ENCODE measurements at regions not wholly inside any gene's neighbourhood (a gene's known extent, or its start where the extent isn't known, plus 50 kb on each side); places are given as distances from the start of the nearest gene placed in this dataset.

DNA sequence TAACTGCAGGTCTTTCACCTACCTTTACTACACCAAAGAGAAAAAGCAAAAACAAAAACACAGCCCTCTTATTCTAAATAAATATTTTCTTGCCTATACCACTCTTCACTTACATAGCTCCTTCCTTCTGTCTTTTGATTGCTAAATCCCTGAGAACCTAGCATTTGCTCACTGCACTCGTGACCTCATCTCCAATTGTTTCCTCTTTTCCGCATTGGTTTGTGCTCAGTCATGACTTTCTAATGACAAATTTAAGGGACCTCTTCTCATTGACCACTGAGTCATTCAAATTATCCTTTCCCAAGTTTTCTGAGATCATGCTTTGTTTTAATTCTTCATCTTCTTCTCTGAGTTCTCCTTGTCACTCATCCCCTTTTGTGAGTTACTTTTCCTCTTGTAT lies 1697.1 kb downstream of the STIM2 start:
- TF ChIP-seq, protein P1, sequence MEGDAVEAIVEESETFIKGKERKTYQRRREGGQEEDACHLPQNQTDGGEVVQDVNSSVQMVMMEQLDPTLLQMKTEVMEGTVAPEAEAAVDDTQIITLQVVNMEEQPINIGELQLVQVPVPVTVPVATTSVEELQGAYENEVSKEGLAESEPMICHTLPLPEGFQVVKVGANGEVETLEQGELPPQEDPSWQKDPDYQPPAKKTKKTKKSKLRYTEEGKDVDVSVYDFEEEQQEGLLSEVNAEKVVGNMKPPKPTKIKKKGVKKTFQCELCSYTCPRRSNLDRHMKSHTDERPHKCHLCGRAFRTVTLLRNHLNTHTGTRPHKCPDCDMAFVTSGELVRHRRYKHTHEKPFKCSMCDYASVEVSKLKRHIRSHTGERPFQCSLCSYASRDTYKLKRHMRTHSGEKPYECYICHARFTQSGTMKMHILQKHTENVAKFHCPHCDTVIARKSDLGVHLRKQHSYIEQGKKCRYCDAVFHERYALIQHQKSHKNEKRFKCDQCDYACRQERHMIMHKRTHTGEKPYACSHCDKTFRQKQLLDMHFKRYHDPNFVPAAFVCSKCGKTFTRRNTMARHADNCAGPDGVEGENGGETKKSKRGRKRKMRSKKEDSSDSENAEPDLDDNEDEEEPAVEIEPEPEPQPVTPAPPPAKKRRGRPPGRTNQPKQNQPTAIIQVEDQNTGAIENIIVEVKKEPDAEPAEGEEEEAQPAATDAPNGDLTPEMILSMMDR (IDR thresholded peaks at IDR 0.05) = no peak
- TF ChIP-seq POLR2A (IDR thresholded peaks at IDR 0.05) = no peak
